Coronary artery (tissue), 2 donors: ENCODE measurements at regions not wholly inside any gene's neighbourhood (a gene's known extent, or its start where the extent isn't known, plus 50 kb on each side); places are given as distances from the start of the nearest gene placed in this dataset.

Source experiments
- DNase-seq: peaks from one replicate; pipeline ENCODE4 v3.0.0-alpha.2; 2017; ENCODE audit warnings: low spot score
- H3K27ac ChIP-seq, 2 donors: fragments of 200-600 bp; sonication (generic); one replicate each; pipeline ENCODE4 v1.5.1; 2016 to 2019
- H3K4me3 ChIP-seq: fragments of 200-600 bp; sonication (generic); 2 replicates; pipeline ENCODE4 v1.5.1; 2016; ENCODE audit warnings: mild to moderate bottlenecking, moderate library complexity
- CTCF ChIP-seq: fragments of 200-600 bp; sonication (generic); IDR thresholded peaks from one replicate; pipeline ENCODE4 v1.5.1; 2019; ENCODE audit warnings: antibody characterized with exemption

- DNase-seq: no peak
- no peak for TF ChIP-seq CTCF
- Histone ChIP-seq H3K27ac (no peak overlapping the region), H3K4me3 (no peak overlapping the region)
These were observed 207.0 kb upstream of the CCDC68 start for GRCh38 chr18:55166260-55166598.

GRCh38 chr18:55163550-55163949 is 204.3 kb upstream of the CCDC68 start:
- DNase-seq: no peak
- TF ChIP-seq CTCF: no peak
- Histone ChIP-seq H3K27ac (no peak overlapping the region), H3K4me3 (no peak overlapping the region)

- no peak for DNase-seq
- Histone ChIP-seq H3K4me3 (no peak overlapping the region), H3K27ac (no peak overlapping the region)
- no peak for TF ChIP-seq CTCF
These were observed 202.7 kb upstream of the CCDC68 start for GRCh38 chr18:55161916-55162315.

- no peak for DNase-seq
- Histone ChIP-seq H3K4me3 (no peak overlapping the region), H3K27ac (no peak overlapping the region)
- no peak for TF ChIP-seq CTCF
These were observed 199.8 kb upstream of the CCDC68 start for GRCh38 chr18:55159027-55159426.

GRCh38 chr18:55158570-55158969 is 199.3 kb upstream of the CCDC68 start:
- TF ChIP-seq CTCF: no peak
- Histone ChIP-seq H3K27ac (no peak overlapping the region), H3K4me3 (no peak overlapping the region)
- no peak for DNase-seq

GRCh38 chr18:55153346-55153745 is 194.1 kb upstream of the CCDC68 start:
- no peak for DNase-seq
- Histone ChIP-seq H3K27ac (no peak overlapping the region), H3K4me3 (no peak overlapping the region)
- no peak for TF ChIP-seq CTCF

- Histone ChIP-seq H3K4me3 (no peak overlapping the region), H3K27ac (no peak overlapping the region)
- no peak for DNase-seq
- no peak for TF ChIP-seq CTCF
These were observed 193.5 kb upstream of the CCDC68 start for GRCh38 chr18:55152801-55153200.
